Fibroblast of lung (primary cell): ENCODE measurements at regions not wholly inside any gene's neighbourhood (a gene's known extent, or its start where the extent isn't known, plus 50 kb on each side); places are given as distances from the start of the nearest gene placed in this dataset.

Experiments used
- DNase-seq, 2 donors: peaks; one replicate each; pipeline versions ENCODE4 v3.0.0 to v3.0.0-alpha.2; 2010; ENCODE audit warnings: low read depth in 2 of 2
- H2AFZ ChIP-seq: 2 replicates; pipeline ENCODE4 v1.5.1; 2012; ENCODE audit warnings: low read length, control low read depth, inconsistent platforms
- H3K27ac ChIP-seq: 2 replicates; pipeline ENCODE4 v1.5.1; 2011; ENCODE audit warnings: low read length, control low read depth; ENCODE audit not compliant: insufficient read depth
- H3K27me3 ChIP-seq: 2 replicates; pipeline ENCODE4 v1.5.1; 2011; ENCODE audit warnings: mild to moderate bottlenecking, low read length; ENCODE audit not compliant: control insufficient read depth, insufficient read depth
- H3K36me3 ChIP-seq: 2 replicates; pipeline ENCODE4 v1.5.1; 2011; ENCODE audit warnings: low read length; ENCODE audit not compliant: control insufficient read depth, insufficient read depth
- H3K4me1 ChIP-seq: 2 replicates; pipeline ENCODE4 v1.5.1; 2011; ENCODE audit warnings: low read length; ENCODE audit not compliant: control insufficient read depth, insufficient read depth; ENCODE audit errors: extremely low read depth
- H3K4me2 ChIP-seq: 2 replicates; pipeline ENCODE4 v1.5.1; 2011; ENCODE audit warnings: low read length, control low read depth; ENCODE audit not compliant: insufficient read depth; ENCODE audit errors: extremely low read depth
- H3K4me3 ChIP-seq, 4 experiments: fragments of 200-600 bp in 1 of 4; sonication (generic) in 1 of 4; replicated peaks in 1 of 4; 2 replicates each; pipeline ENCODE4 v1.5.1; 2011 to 2016; ENCODE audit warnings: low read length in 4 of 4, low read depth in 3 of 4, mild to moderate bottlenecking in 3 of 4, control low read depth in 2 of 4, inconsistent platforms in 1 of 4, mixed read lengths in 1 of 4; ENCODE audit not compliant: insufficient read depth in 1 of 4; ENCODE audit errors: control extremely low read depth in 1 of 4
- H3K79me2 ChIP-seq: 2 replicates; pipeline ENCODE4 v1.5.1; 2012; ENCODE audit warnings: mild to moderate bottlenecking, low read length, inconsistent platforms; ENCODE audit not compliant: control insufficient read depth, insufficient read depth
- H3K9ac ChIP-seq: 2 replicates; pipeline ENCODE4 v1.5.1; 2011; ENCODE audit warnings: mild to moderate bottlenecking, low read length, control low read depth; ENCODE audit not compliant: insufficient read depth
- H3K9me3 ChIP-seq: 2 replicates; pipeline ENCODE4 v1.5.1; 2012; ENCODE audit warnings: low read depth, low read length; ENCODE audit not compliant: control insufficient read depth, insufficient read depth
- H4K20me1 ChIP-seq: 2 replicates; pipeline ENCODE4 v1.5.1; 2011; ENCODE audit warnings: low read length; ENCODE audit not compliant: control insufficient read depth, insufficient read depth; ENCODE audit errors: extremely low read depth
- EZH2 ChIP-seq: IDR thresholded peaks from 2 replicates; pipeline ENCODE4 v1.5.1; 2012; ENCODE audit warnings: low read length, control low read depth, mild to moderate bottlenecking; ENCODE audit errors: missing control alignments
- TF ChIP-seq, protein P1 (sequence below), 2 donors: IDR thresholded peaks in 1 of 2; conservative IDR thresholded peaks in 1 of 2; 1 replicate in 1 of 2; 2 replicates in 1 of 2; pipeline ENCODE4 v1.5.1; 2011 to 2012; ENCODE audit warnings: low read length in 2 of 2, control low read depth in 1 of 2, inconsistent platforms in 1 of 2, low read depth in 1 of 2, mild to moderate bottlenecking in 1 of 2

DNA sequence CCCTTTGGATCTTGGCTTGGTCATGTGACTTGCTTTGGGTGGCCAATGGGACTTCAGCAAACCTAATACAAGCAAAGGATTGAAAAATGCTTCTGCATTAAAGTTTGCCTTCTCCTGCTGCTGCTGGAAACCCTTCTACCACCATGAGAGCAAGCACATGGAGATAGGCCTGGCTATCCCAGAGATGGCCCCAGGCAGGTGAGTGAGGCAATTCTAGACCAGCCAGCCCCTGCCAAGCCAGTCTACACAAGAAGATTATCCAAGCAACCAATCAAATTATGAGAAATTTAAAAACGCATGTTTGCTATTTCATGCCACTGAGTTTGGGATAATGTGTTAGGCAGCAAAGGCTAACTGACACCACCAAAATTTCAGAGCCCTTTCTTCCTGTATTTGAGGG, 274.3 kb downstream of the TFAP2C start:
- Histone ChIP-seq H4K20me1 (no peaks in the 10 kb centered on the region), H3K27me3 (no peaks in the 10 kb centered on the region), H3K27ac (no peak overlapping the region), H3K4me2 (no peak overlapping the region), H3K9ac (no peak overlapping the region), H2AFZ (no peak overlapping the region), H3K36me3 (no peaks in the 10 kb centered on the region), H3K4me3 (no peak overlapping the region), H3K79me2 (no peaks in the 10 kb centered on the region), H3K9me3 (no peaks in the 10 kb centered on the region), H3K4me1 (no peaks in the 10 kb centered on the region)
- no peak for DNase-seq
- TF ChIP-seq, protein P1, sequence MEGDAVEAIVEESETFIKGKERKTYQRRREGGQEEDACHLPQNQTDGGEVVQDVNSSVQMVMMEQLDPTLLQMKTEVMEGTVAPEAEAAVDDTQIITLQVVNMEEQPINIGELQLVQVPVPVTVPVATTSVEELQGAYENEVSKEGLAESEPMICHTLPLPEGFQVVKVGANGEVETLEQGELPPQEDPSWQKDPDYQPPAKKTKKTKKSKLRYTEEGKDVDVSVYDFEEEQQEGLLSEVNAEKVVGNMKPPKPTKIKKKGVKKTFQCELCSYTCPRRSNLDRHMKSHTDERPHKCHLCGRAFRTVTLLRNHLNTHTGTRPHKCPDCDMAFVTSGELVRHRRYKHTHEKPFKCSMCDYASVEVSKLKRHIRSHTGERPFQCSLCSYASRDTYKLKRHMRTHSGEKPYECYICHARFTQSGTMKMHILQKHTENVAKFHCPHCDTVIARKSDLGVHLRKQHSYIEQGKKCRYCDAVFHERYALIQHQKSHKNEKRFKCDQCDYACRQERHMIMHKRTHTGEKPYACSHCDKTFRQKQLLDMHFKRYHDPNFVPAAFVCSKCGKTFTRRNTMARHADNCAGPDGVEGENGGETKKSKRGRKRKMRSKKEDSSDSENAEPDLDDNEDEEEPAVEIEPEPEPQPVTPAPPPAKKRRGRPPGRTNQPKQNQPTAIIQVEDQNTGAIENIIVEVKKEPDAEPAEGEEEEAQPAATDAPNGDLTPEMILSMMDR (conservative IDR thresholded peaks at IDR 0.05 in 1 of 2, IDR thresholded peaks at IDR 0.05 in 1 of 2; ENCODE audit: low read depth in 1 of 2, low read length in 2 of 2) = no peak
- no peak for TF ChIP-seq EZH2

DNA sequence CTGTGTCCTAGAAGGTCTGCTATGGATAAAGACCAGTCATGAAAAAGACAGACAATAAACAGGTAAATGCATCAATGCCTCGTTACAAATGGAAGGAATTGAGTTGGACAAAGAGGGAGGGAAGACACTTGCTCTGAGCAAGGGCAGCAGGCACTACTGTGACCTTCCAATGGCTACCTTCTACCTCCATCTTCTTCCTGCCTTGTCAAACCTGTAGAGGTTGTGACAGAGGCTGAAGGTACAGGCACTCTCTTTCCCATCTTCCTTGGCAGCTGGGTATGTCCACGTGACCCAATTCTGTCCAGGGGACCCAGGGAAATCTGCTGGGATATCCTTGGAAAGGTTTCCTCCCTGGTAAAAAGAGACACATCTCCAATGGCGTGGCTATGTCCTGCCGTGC, 274.8 kb downstream of the TFAP2C start:
- no peaks in the 10 kb centered on the region for H3K36me3 ChIP-seq
- no peaks in the 10 kb centered on the region for H3K4me1 ChIP-seq
- H3K4me3 ChIP-seq = no peak overlapping the region
- DNase-seq = no peak
- TF ChIP-seq, protein P1 (conservative IDR thresholded peaks at IDR 0.05 in 1 of 2, IDR thresholded peaks at IDR 0.05 in 1 of 2; ENCODE audit: low read depth in 1 of 2, low read length in 2 of 2) = no peak
- TF ChIP-seq EZH2 = no peak
- no peaks in the 10 kb centered on the region for H3K79me2 ChIP-seq
- no peak overlapping the region for H3K27ac ChIP-seq
- no peak overlapping the region for H3K4me2 ChIP-seq
- H3K27me3 ChIP-seq = no peaks in the 10 kb centered on the region
- H4K20me1 ChIP-seq = no peaks in the 10 kb centered on the region
- no peaks in the 10 kb centered on the region for H3K9me3 ChIP-seq
- no peak overlapping the region for H3K9ac ChIP-seq
- no peak overlapping the region for H2AFZ ChIP-seq

DNA sequence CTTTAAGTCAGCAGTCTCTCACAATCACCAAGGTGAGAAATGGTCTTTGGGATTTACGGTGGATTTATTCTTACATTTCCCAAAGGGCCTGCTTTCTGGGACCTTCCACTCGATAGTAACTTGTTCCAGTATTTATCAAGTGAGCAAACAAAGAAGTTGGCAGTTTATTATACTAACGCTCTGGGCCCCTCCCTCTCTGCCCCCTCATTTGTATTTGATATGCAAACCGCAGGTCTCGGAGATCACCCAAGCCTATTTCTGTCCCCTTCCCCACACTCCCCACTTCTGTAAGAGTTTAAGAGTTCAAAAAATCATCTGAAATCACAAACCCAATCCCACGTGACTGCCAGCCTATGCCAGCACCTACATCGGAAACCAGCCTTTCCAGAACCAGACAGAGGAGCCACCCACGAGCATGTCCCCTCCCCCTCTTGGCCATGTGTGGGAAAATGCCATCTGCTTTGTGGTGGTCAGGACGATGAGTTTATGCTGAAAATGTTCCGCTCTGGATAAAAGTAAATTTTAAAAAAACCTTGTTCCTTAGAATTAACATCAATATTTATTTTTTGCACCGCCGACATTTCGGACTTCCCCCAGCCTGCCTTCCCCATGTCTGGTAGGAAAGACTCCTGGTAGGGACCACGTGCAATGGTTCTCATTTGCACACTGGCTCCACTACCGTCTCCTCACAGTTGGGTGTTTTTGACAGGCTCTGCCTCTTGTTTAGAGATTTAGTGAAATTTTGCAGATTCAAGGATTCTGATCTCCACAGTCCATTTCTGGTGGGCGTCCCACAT, 281.0 kb downstream of the TFAP2C start:
- DNase-seq = no peak
- Histone ChIP-seq H3K4me3 (no peak overlapping the region), H3K27ac (no peak overlapping the region), H3K27me3 (no peaks in the 10 kb centered on the region), H2AFZ (no peak overlapping the region), H4K20me1 (no peaks in the 10 kb centered on the region), H3K9me3 (no peaks in the 10 kb centered on the region), H3K9ac (no peak overlapping the region), H3K79me2 (no peaks in the 10 kb centered on the region), H3K4me1 (no peaks in the 10 kb centered on the region), H3K4me2 (no peak overlapping the region), H3K36me3 (no peaks in the 10 kb centered on the region)
- TF ChIP-seq, protein P1 (conservative IDR thresholded peaks at IDR 0.05 in 1 of 2, IDR thresholded peaks at IDR 0.05 in 1 of 2; ENCODE audit: low read depth in 1 of 2, low read length in 2 of 2) = no peak
- TF ChIP-seq EZH2 = no peak
